Pancreas (tissue), 10 donors: ENCODE measurements at regions not wholly inside any gene's neighbourhood (a gene's known extent, or its start where the extent isn't known, plus 50 kb on each side); places are given as distances from the start of the nearest gene placed in this dataset.

ENCODE experiments used
- ATAC-seq, 4 donors: fragments of 200-7000 bp; cut with Tn5 transposase; one replicate each; pipeline versions ENCODE4 v1.8.0 to v1.9.1; 2020; ENCODE audit warnings: mild to moderate bottlenecking in 4 of 4, moderate library complexity in 4 of 4
- DNase-seq, 6 donors: peaks; one replicate each; pipeline ENCODE4 v3.0.0-alpha.2; 2020
- FAIRE-seq: peaks from 2 replicates; lab custom pipeline; 2012; peaks lifted over from hg19 to GRCh38; lab: Jason Lieb, UNC
- H3K27ac ChIP-seq, 4 donors: fragments of 200-600 bp; sonication (generic); 1 replicate in 3 of 4; 2 replicates in 1 of 4; pipeline versions ENCODE4 v1.5.0 to v1.8.0; 2020
- H3K27me3 ChIP-seq, 4 donors: fragments of 200-600 bp; one replicate each; pipeline ENCODE4 v1.8.0; 2021
- H3K36me3 ChIP-seq, 3 donors: fragments of 200-600 bp; sonication (generic) in 1 of 3; one replicate each; pipeline versions ENCODE4 v1.5.0 to v1.8.0; 2020 to 2021
- H3K4me1 ChIP-seq, 3 donors: fragments of 200-600 bp; one replicate each; pipeline ENCODE4 v1.8.0; 2021
- H3K4me3 ChIP-seq, 4 donors: fragments of 200-600 bp; sonication (generic) in 2 of 4; one replicate each; pipeline versions ENCODE4 v1.5.0 to v1.8.0; 2020 to 2021
- H3K9me3 ChIP-seq, 4 donors: fragments of 200-600 bp; one replicate each; pipeline ENCODE4 v1.8.0; 2021
- WGBS, 2 donors: extraction: QIAGEN DNeasy Blood & Tissue Kit; methylation state at CpG; one replicate each; pipeline ENCODE4 v1.1.7; 2013; 5-methylcytosine and 5-hydroxymethylcytosine counted together
- intact Hi-C, 3 donors: fragments of 100-400 bp; cut with DNase I; formaldehyde crosslinking; loops; one replicate each; pipeline versions ENCODE4 v1.11.1 to v1.14.2; 2022
- TF ChIP-seq, protein P1 (sequence below), 4 donors: fragments of 200-600 bp; sonication (generic) in 3 of 4; IDR thresholded peaks; one replicate each; pipeline versions ENCODE4 v1.5.0 to v1.8.0; 2021; ENCODE audit warnings: antibody characterized with exemption in 4 of 4
- donor health status: healthy with polysubstance abuse.
- donor health status: DM: no; HTN: no; CAD: no; lungs with moderate emphysema.
- donor health status: DM: no; HTN: no; CAD: no.
- donor health status: control.
- donor health status: control.
- donor health status: Bipolar disorder and iron deficiency.
- donor health status: DM: yes; HTN: yes; CAD: no.
- donor health status: DM: no; HTN: no; CAD: no.
- donor health status: DM: no; HTN: no; CAD: no.
- donor health status: DM: yes; HTN: yes; CAD: no.

DNA sequence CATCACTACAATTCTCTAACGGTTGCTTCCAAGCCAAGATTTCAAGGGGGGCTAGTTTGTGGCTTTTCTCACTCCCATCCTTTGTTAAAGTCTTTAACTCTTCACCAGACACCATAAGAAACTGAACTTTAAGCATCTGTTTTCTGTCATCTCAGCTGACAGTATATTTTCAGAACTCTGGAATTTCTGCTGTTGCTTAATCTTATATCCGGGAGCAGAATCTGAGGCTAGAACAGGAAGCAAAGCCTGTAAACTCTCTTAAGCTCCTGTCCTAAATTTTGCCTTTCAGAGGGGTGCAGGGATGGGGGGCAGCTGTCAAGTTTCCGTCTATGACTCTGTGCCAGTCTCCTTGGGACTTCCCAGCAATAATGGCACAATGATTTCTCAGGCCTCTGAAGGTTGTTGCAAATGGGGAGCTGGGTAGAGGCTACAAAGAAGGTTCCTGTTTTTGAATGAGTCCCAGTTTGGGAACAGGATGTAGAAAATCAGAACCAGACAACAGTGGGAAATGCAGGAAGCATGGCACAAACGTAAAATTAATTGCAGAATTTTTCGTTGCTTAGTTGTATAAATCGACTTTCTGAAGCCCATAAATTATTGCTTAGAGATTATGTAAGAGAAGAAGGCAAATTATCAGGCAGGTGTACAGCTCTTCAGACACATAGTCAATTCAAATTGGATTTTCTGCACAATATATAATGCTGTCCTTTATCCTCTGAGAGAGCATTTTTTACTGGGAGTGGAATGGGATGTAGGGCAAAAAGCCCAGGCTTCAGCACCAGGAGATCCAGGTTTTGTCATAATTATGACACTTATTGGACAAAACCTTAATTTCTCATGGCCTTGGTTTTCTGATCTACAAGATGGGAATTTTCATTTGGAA is 430.9 kb downstream of the DMAC1 start:
- ATAC-seq (peak in 3 of 4 donors; percentile 53 to 71 (median 60)), DNase-seq (no peak)

DNA sequence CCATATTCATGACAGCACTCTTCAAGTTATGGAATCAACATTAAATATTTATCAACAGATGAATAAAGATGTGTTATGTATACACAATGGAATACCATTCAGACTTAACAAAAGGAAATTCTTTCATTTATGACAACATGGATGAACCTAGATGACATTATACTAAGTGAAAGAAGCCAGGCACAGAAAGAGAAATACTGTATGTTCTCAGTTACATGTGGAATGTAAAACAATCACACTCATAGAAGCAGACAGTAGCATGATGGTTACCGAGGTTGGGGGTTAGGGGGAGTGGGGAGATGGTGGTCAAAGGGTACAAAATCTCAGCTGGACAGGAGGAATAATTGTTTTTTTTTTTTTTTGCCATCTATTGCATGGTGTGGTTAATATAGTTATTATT is 431.9 kb downstream of the DMAC1 start:
- Histone ChIP-seq H3K9me3 (no peaks in the 10 kb centered on the region), H3K27me3 (no peaks in the 10 kb centered on the region), H3K27ac (no peak overlapping the region), H3K4me1 (peaks cover 0 to 2% (median 0%) of the 10 kb centered on the region in 3 donors), H3K36me3 (no peaks in the 10 kb centered on the region), H3K4me3 (no peak overlapping the region)
- DNase-seq = no peak
- ATAC-seq = no peak
- intact Hi-C loops = no loop called here
- 70 to 73% methylated on average over 1 of the region's 1 CpG for WGBS, 2 donors
- TF ChIP-seq, protein P1, sequence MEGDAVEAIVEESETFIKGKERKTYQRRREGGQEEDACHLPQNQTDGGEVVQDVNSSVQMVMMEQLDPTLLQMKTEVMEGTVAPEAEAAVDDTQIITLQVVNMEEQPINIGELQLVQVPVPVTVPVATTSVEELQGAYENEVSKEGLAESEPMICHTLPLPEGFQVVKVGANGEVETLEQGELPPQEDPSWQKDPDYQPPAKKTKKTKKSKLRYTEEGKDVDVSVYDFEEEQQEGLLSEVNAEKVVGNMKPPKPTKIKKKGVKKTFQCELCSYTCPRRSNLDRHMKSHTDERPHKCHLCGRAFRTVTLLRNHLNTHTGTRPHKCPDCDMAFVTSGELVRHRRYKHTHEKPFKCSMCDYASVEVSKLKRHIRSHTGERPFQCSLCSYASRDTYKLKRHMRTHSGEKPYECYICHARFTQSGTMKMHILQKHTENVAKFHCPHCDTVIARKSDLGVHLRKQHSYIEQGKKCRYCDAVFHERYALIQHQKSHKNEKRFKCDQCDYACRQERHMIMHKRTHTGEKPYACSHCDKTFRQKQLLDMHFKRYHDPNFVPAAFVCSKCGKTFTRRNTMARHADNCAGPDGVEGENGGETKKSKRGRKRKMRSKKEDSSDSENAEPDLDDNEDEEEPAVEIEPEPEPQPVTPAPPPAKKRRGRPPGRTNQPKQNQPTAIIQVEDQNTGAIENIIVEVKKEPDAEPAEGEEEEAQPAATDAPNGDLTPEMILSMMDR (IDR thresholded peaks at IDR 0.05) = no peak
- FAIRE-seq = no peak

More for the DNA sequence above, 430.9 kb downstream of the DMAC1 start:
- no peaks in the 10 kb centered on the region for H3K36me3 ChIP-seq
- H3K27ac ChIP-seq = peak overlapping the region in 2 of 4 donors; percentile 2 to 50
- H3K27me3 ChIP-seq = no peaks in the 10 kb centered on the region
- no peak for FAIRE-seq
- 32 to 36% methylated on average over 6 of the region's 6 CpGs for WGBS, 2 donors
- TF ChIP-seq, protein P1 (IDR thresholded peaks at IDR 0.05) = no peak
- intact Hi-C loops = no loop called here
- peaks cover 0 to 2% (median 0%) of the 10 kb centered on the region in 3 donors for H3K4me1 ChIP-seq
- H3K4me3 ChIP-seq = no peak overlapping the region
- no peaks in the 10 kb centered on the region for H3K9me3 ChIP-seq

DNA sequence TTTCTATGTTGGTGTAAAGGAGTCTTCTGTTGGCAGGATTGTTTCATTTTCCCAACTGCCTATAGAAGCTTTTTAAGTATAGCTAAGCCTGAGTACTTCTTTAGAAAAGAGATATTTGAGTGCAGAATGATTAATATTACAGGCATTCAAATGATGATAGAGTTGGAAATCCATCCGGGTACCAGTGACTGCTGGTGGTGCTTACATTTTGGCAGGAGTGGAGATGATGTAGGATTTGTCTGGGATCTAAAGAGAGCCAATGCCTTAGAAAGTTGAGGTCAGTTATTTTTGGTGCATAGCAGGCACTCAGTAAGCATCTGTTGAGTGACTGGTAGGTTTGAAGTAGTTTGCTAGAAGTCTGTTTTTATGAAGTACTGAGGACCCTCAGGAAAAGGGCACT is 433.5 kb downstream of the DMAC1 start:
- FAIRE-seq (no peak), ATAC-seq (no peak), DNase-seq (no peak)
- Histone ChIP-seq H3K27me3 (no peaks in the 10 kb centered on the region), H3K9me3 (no peaks in the 10 kb centered on the region), H3K4me3 (no peak overlapping the region), H3K4me1 (peaks cover 0 to 2% (median 0%) of the 10 kb centered on the region in 3 donors), H3K27ac (no peak overlapping the region), H3K36me3 (no peaks in the 10 kb centered on the region)
- TF ChIP-seq, protein P1 (IDR thresholded peaks at IDR 0.05) = no peak
- 0 to 88% methylated on average over 1 of the region's 1 CpG for WGBS, 2 donors
- intact Hi-C loops = no loop called here

DNA sequence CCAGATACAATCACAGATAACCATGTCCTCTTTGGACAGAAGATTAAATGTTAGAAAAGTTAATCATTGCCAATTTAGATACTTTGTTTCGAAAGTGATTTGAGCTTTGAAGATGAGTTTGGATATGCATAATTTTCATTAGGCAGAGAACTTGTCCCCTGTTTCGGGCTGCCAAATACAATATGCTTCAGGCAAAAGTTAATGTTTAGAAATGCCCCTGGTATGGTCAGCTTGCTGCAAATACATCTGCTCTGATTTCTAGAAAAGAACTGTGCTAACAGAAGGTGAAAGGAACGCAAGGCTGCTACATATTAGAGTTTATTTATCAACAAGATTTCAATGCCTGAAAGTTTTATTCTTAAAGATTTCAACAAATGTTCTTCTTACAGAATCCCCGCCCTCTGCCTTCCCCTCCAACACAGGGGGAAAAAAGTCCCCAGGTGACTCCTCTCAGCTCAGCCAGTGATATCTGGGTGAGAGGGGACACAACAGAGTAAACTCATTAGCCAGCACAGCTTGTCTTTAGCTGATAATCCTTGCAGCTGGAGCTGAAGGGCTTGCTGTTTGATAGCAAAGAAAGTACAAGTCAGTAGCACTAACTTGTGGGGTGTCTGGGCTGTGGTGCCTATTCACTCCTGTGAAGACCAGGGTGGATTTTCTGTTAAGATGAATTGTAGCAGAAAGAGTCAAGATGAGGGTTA is 435.7 kb downstream of the DMAC1 start:
- no peaks in the 10 kb centered on the region for H3K36me3 ChIP-seq
- DNase-seq (no peak), ATAC-seq (no peak), FAIRE-seq (no peak)
- intact Hi-C loops = no loop called here
- no peak overlapping the region for H3K4me3 ChIP-seq
- WGBS, 2 donors = 27 to 45% methylated on average over 4 of the region's 4 CpGs
- no peaks in the 10 kb centered on the region for H3K9me3 ChIP-seq
- TF ChIP-seq, protein P1 (IDR thresholded peaks at IDR 0.05) = no peak
- no peaks in the 10 kb centered on the region for H3K27me3 ChIP-seq
- H3K4me1 ChIP-seq = peaks cover 0 to under 1% (median 0%) of the 10 kb centered on the region in 3 donors
- H3K27ac ChIP-seq = no peak overlapping the region
